Hepatocyte (in vitro differentiated cells): ENCODE measurements at regions not wholly inside any gene's neighbourhood (a gene's known extent, or its start where the extent isn't known, plus 50 kb on each side); places are given as distances from the start of the nearest gene placed in this dataset.
A peak's percentile ranks its signal among the peaks of the same experiment; 100 is the strongest.

Source experiments
- DNase-seq: peaks from one replicate; pipeline ENCODE4 v3.0.0-alpha.2; 2016; ENCODE audit warnings: low spot score
- H2AFZ ChIP-seq: fragments of 200-600 bp; sonication (generic); 2 replicates; pipeline ENCODE4 v1.6.0; 2016; ENCODE audit warnings: antibody characterized with exemption, mild to moderate bottlenecking
- H3K27ac ChIP-seq: fragments of 200-600 bp; sonication (generic); 2 replicates; pipeline ENCODE4 v1.5.1; 2016; ENCODE audit warnings: mild to moderate bottlenecking
- H3K27me3 ChIP-seq: fragments of 200-600 bp; sonication (generic); 2 replicates; pipeline ENCODE4 v1.6.1; 2016
- H3K36me3 ChIP-seq: fragments of 200-600 bp; sonication (generic); replicated peaks from 2 replicates; pipeline ENCODE4 v1.5.1; 2016; ENCODE audit warnings: low read depth; ENCODE audit not compliant: insufficient read depth
- H3K4me1 ChIP-seq: fragments of 200-600 bp; sonication (generic); 2 replicates; pipeline ENCODE4 v1.5.1; 2016; ENCODE audit warnings: mild to moderate bottlenecking, moderate library complexity; ENCODE audit not compliant: insufficient read depth
- H3K4me2 ChIP-seq: fragments of 200-600 bp; sonication (generic); 2 replicates; pipeline ENCODE4 v1.6.0; 2016
- H3K4me3 ChIP-seq: fragments of 200-600 bp; sonication (generic); 2 replicates; pipeline ENCODE4 v1.5.1; 2016; ENCODE audit warnings: mild to moderate bottlenecking
- H3K79me2 ChIP-seq: fragments of 200-600 bp; sonication (generic); 2 replicates; pipeline ENCODE4 v1.6.0; 2017; ENCODE audit warnings: mild to moderate bottlenecking
- H3K9me2 ChIP-seq: fragments of 200-600 bp; sonication (generic); replicated peaks from 2 replicates; pipeline ENCODE4 v1.6.0; 2017; ENCODE audit warnings: mild to moderate bottlenecking; ENCODE audit not compliant: insufficient read depth
- H3K9me3 ChIP-seq: fragments of 200-600 bp; sonication (generic); 2 replicates; pipeline ENCODE4 v1.5.1; 2016; ENCODE audit warnings: low read depth, mild to moderate bottlenecking
- H4K20me1 ChIP-seq: fragments of 200-600 bp; sonication (generic); 2 replicates; pipeline ENCODE4 v1.6.0; 2016; ENCODE audit warnings: mild to moderate bottlenecking; ENCODE audit not compliant: insufficient read depth, poor library complexity, severe bottlenecking
- CTCF ChIP-seq: fragments of 200-600 bp; sonication (generic); IDR thresholded peaks from 2 replicates; pipeline ENCODE4 v1.5.1; 2016; ENCODE audit warnings: antibody characterized with exemption, mild to moderate bottlenecking; ENCODE audit not compliant: poor library complexity
- EZH2 ChIP-seq: fragments of 200-600 bp; sonication (generic); IDR thresholded peaks from 2 replicates; pipeline ENCODE4 v1.6.1; 2016; ENCODE audit warnings: antibody characterized with exemption, mild to moderate bottlenecking, borderline replicate concordance
- EZH2phosphoT487 ChIP-seq: fragments of 200-600 bp; sonication (generic); IDR thresholded peaks from one replicate; pipeline ENCODE4 v1.6.1; 2018; ENCODE audit warnings: antibody characterized with exemption, mild to moderate bottlenecking, low read depth, moderate library complexity; ENCODE audit not compliant: unreplicated experiment, severe bottlenecking
- WGBS: methylation state at CpG from one replicate; pipeline ENCODE4 v1.1.6; 2016; ENCODE audit warnings: low lambda C conversion rate; ENCODE audit errors: missing lambda C conversion rate; 5-methylcytosine and 5-hydroxymethylcytosine counted together

GRCh38 chr6:71619836-71620235 is 266.5 kb upstream of the RIMS1 start:
- Histone ChIP-seq H3K4me2 (no peak overlapping the region), H3K27ac (no peak overlapping the region), H3K9me3 (no peaks in the 10 kb centered on the region), H3K36me3 (no peaks in the 10 kb centered on the region), H3K27me3 (no peaks in the 10 kb centered on the region), H3K4me1 (no peaks in the 10 kb centered on the region), H3K79me2 (no peaks in the 10 kb centered on the region), H3K4me3 (no peak overlapping the region), H4K20me1 (no peaks in the 10 kb centered on the region), H2AFZ (no peak overlapping the region), H3K9me2 (no peaks in the 10 kb centered on the region)
- no peak for DNase-seq
- 83% methylated on average over 4 of the region's 4 CpGs for WGBS
- TF ChIP-seq CTCF: no peak
- TF ChIP-seq EZH2phosphoT487: no peak
- TF ChIP-seq EZH2: no peak

- H4K20me1 ChIP-seq: no peaks in the 10 kb centered on the region
- H3K4me3 ChIP-seq: no peak overlapping the region
- no peaks in the 10 kb centered on the region for H3K79me2 ChIP-seq
- peak; percentile 30 for DNase-seq
- no peaks in the 10 kb centered on the region for H3K27me3 ChIP-seq
- TF ChIP-seq CTCF (peak; percentile 62), EZH2 (no peak), EZH2phosphoT487 (no peak)
- H3K36me3 ChIP-seq: no peaks in the 10 kb centered on the region
- H3K4me1 ChIP-seq: no peaks in the 10 kb centered on the region
- H2AFZ ChIP-seq: no peak overlapping the region
- WGBS: 47% methylated on average over 3 of the region's 3 CpGs
- H3K27ac ChIP-seq: no peak overlapping the region
- H3K9me3 ChIP-seq: no peaks in the 10 kb centered on the region
- no peak overlapping the region for H3K4me2 ChIP-seq
- no peaks in the 10 kb centered on the region for H3K9me2 ChIP-seq
Observed at GRCh38 chr6:71621918-71622519, 264.3 kb upstream of the RIMS1 start.

- Histone ChIP-seq H3K9me3 (no peaks in the 10 kb centered on the region), H3K27me3 (no peaks in the 10 kb centered on the region), H3K36me3 (no peaks in the 10 kb centered on the region), H3K27ac (no peak overlapping the region), H3K4me1 (no peaks in the 10 kb centered on the region), H3K4me3 (no peak overlapping the region), H3K9me2 (no peaks in the 10 kb centered on the region), H4K20me1 (no peaks in the 10 kb centered on the region), H2AFZ (no peak overlapping the region), H3K4me2 (no peak overlapping the region), H3K79me2 (no peaks in the 10 kb centered on the region)
- TF ChIP-seq EZH2 (no peak), CTCF (no peak), EZH2phosphoT487 (no peak)
- no peak for DNase-seq
- 78% methylated on average over 2 of the region's 2 CpGs for WGBS
Observed at GRCh38 chr6:71642120-71642519, 244.2 kb upstream of the RIMS1 start.

- no peaks in the 10 kb centered on the region for H3K27me3 ChIP-seq
- H2AFZ ChIP-seq: no peak overlapping the region
- H3K79me2 ChIP-seq: no peaks in the 10 kb centered on the region
- DNase-seq: no peak
- H4K20me1 ChIP-seq: no peaks in the 10 kb centered on the region
- no peaks in the 10 kb centered on the region for H3K9me2 ChIP-seq
- no peak overlapping the region for H3K4me3 ChIP-seq
- no peak overlapping the region for H3K27ac ChIP-seq
- H3K9me3 ChIP-seq: no peaks in the 10 kb centered on the region
- no peak overlapping the region for H3K4me2 ChIP-seq
- WGBS: 94% methylated on average over 4 of the region's 4 CpGs
- TF ChIP-seq EZH2 (no peak), EZH2phosphoT487 (no peak), CTCF (no peak)
- H3K36me3 ChIP-seq: no peaks in the 10 kb centered on the region
- H3K4me1 ChIP-seq: no peaks in the 10 kb centered on the region
Observed at GRCh38 chr6:71642793-71643192, 243.6 kb upstream of the RIMS1 start.
